RPMI8226 (cell line): ENCODE measurements at regions not wholly inside any gene's neighbourhood (a gene's known extent, or its start where the extent isn't known, plus 50 kb on each side); places are given as distances from the start of the nearest gene placed in this dataset.
A peak's percentile ranks its signal among the peaks of the same experiment; 100 is the strongest.

ENCODE experiments used
- DNase-seq: peaks from one replicate; pipeline ENCODE4 v3.0.0-alpha.2; 2015

DNA sequence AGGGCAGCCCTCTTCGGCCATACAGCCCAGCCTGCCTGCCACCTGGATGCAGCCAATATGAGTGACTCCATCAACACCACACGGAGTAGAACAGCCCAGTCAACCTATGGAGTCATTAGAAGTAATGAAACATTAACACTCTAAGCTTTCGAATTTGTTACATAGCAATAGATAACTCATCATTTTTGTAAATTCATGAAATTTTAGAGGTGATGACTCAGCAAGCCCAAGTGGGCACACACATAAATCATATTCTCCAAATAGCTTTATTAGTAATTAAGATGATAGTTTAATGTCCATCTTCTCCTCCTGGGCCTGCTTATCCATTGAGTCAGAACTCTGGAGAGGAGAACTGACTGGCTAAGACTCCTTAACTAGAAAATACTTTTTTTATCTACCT lies 335.0 kb upstream of the KCNH8 start:
- DNase-seq, result no peak

GRCh38 chr3:18812316-18812715 lies 336.0 kb upstream of the KCNH8 start:
- DNase-seq, result peak; percentile 57

- DNase-seq, result no peak
Measured at GRCh38 chr3:18810306-18810661, 338.0 kb upstream of the KCNH8 start.

GRCh38 chr3:18809640-18810305 lies 338.5 kb upstream of the KCNH8 start:
- DNase-seq, result no peak

- no peak for DNase-seq
Measured at GRCh38 chr3:18808429-18808828, 339.9 kb upstream of the KCNH8 start.

- DNase-seq, result no peak
Measured at GRCh38 chr3:18807593-18807992, 340.7 kb upstream of the KCNH8 start.

DNA sequence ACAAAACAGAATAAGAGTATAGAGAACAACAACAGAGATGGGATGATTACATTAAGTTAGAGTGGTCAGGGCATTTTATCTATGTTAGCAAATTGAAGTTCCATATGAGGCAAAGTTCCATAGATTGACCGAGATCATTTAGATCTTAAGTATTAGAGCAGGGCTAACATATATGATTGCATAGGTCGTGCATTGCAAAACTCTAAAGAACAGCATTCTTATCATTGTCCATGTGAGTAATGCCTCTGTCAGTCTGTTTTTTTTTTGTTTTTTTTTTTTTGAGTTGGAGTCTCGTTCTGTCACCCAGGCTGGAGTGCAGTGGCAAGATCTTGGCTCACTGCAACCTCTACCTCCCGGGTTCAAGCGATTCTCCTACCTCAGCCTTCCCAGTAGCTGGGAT lies 341.7 kb upstream of the KCNH8 start:
- DNase-seq, result no peak

DNA sequence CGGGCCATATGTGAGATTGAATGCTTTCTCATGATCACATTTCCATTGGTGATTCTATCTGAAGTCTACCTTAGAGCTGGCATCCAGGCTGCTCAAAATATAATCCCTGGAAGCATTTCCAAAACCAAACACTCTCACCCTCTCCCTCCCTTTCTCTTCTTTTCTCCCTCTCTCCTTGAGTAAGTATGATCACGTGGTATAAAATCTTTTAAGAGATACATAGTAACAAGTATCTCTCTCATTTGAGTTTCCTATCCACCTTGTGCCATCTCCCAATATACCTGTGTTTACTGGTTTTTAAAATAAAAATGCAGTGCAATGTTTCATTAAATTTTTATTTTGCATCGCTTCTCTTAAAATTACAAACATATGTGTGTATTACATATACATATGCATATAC lies 350.9 kb upstream of the KCNH8 start:
- DNase-seq, result no peak

- no peak for DNase-seq
Measured at GRCh38 chr3:18795078-18795477, 353.2 kb upstream of the KCNH8 start.

DNA sequence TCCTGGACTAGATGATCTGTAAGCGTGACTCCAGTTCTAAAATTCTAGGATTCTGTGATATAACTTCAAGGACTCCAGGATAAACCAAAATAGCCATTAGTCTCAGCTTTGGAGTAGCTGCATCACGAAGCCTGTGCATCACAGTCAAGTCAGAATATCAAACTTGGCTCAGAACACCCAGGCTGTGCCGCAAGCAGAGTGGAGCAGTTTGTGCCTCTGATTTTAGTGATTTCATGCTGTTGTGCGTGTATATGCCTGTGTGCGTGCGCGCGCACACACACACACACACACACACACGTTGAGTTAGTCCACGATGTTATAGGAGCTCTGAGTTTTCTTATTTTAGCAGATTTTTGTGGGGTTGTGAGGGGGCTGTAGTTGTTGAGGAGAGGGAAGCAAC lies 356.6 kb upstream of the KCNH8 start:
- DNase-seq, result no peak

DNA sequence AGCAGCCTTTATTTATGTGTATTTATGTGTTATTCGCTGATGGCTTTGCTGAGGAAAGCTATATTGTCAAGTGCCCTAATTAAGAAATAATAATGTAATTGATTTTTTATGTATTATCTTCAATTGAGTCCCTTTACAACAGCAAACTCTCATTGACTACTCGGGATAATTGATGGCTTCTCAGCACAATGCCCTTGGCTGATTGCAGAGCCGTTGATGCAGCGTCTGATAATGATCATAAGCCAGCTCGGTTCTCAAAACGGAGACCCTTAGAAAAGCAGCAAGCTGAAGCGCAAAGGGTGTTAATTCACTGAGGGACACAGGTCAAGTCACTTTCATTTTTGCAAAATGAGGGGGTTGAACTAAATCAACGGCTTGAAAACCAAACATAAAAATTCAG lies 357.1 kb upstream of the KCNH8 start:
- DNase-seq, result no peak

DNA sequence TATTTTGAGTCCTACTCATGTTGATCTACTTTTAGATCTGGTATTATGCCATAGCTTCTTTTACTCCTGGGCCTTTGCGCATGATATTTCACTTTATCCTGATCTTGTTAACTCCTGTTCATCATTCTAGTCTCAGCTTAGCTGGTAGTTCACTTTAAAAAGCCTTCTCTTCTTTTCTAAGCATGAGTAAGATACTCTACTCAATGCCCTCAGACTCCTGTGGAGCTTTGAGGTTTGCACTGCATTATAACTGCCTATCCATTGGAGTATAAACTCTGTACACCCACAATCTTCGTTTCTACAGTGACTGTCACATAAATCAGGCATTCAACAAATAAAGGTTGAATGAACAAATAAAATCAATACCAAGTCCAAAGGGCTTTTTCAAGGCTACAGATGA lies 357.9 kb upstream of the KCNH8 start:
- no peak for DNase-seq

DNA sequence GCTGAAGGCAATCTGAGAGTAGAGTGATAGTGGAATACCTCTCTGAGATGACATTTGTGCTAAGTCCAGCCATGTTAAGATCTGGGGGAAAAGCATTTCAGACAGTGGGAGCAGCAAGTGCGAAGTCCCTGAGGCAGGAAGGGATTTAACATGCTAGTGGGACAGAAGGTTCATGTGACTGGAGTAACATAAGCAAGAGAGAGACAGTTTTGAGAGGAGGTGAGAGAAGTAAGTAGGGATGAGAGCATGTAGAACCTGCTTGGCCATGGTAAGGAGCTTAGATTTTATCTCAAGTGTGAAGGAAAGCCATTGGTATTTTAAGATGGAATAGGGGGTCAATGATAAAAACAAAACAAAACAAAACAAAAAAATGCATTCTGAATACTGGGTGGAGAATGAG lies 358.6 kb upstream of the KCNH8 start:
- no peak for DNase-seq

- no peak for DNase-seq
Measured at GRCh38 chr3:18787441-18787840, 360.9 kb upstream of the KCNH8 start.

- no peak for DNase-seq
Measured at GRCh38 chr3:18786650-18787323, 361.5 kb upstream of the KCNH8 start.

GRCh38 chr3:18782191-18782590 lies 357.1 kb upstream of the SATB1 start:
- no peak for DNase-seq

DNA sequence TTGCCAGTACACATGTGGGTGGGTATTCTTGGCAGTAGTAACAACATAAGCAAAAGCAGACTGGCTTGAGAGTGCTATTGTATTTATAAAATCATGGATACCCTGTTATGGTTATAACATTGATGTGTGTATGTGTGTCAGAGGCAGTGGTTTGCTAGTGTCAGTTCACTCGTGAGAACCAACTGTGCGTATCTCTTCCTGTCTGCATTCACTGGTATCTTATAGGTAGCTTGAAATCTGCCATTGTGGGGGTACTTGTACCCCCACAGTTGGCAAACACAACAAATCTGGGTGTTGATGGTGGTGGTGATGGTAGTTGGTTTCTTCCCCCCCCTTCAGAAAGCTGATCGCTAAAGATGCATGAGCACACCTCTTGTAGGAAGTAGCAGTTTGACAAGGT lies 355.8 kb upstream of the SATB1 start:
- no peak for DNase-seq

DNA sequence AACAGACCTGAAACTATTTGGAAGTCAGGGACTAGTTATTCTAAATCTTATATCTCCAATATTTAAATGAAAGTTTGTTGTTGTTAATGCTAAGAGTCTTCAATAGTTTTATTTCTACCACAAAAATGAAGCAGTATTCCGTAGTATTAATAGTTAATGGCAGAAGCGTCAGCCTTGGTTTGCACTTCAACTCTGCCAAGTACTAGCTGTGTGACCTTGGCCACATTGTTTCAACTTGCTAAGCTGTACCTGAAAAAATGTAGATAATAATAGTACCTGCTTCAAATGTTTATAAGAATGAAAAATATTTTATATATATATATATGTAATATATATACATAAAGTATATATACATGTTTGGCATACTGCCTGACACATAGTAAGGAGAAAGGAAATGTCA lies 354.6 kb upstream of the SATB1 start:
- DNase-seq, result no peak

GRCh38 chr3:18778598-18778997 lies 353.5 kb upstream of the SATB1 start:
- no peak for DNase-seq

- no peak for DNase-seq
Measured at GRCh38 chr3:18778094-18778493, 353.0 kb upstream of the SATB1 start.

DNA sequence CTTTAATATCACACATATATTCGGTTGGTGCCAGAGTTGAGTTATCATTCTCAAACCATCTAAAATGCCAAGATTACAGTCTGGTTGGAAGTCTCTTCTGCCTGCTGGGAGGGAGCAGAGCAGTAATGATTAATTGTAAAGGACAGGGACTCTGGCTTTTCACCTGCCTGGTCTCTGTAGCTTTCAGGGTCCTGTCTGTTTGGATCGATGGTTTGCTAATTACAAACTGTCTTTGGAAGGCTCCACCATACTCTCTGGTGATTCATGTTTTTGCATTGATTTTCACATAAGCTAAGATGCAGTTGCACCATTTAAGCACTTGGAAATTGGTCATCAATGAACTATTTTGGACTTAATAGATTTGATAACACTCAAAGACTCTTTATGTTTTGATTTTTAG lies 350.4 kb upstream of the SATB1 start:
- no peak for DNase-seq

GRCh38 chr3:18774319-18775088 lies 349.4 kb upstream of the SATB1 start:
- no peak for DNase-seq

GRCh38 chr3:18772699-18773305 lies 347.7 kb upstream of the SATB1 start:
- no peak for DNase-seq

GRCh38 chr3:18771931-18772330 lies 346.8 kb upstream of the SATB1 start:
- no peak for DNase-seq
